ENCODE measurements at regions not wholly inside any gene's neighbourhood (a gene's known extent, or its start where the extent isn't known, plus 50 kb on each side); places are given as distances from the start of the nearest gene placed in this dataset.

GRCh38 chr4:58658701-58659100 lies 1548.5 kb upstream of the IGFBP7 start:
- DNase-seq (ENCODE audit: low read depth): no peak
- no peak for TF ChIP-seq CTCF (IDR thresholded peaks at IDR 0.05; ENCODE audit: control insufficient read depth, extremely low read depth, insufficient read depth)
- no peak overlapping the region for H3K4me3 ChIP-seq (ENCODE audit: low read depth, low read length)

GRCh38 chr4:58653251-58653650 lies 1543.1 kb upstream of the IGFBP7 start:
- no peak overlapping the region for H3K4me3 ChIP-seq (ENCODE audit: low read depth, low read length)
- no peak for DNase-seq (ENCODE audit: low read depth)
- TF ChIP-seq CTCF (IDR thresholded peaks at IDR 0.05; ENCODE audit: control insufficient read depth, extremely low read depth, insufficient read depth): no peak

GRCh38 chr4:58649226-58649625 lies 1539.0 kb upstream of the IGFBP7 start:
- no peak for DNase-seq (ENCODE audit: low read depth)
- no peak for TF ChIP-seq CTCF (IDR thresholded peaks at IDR 0.05; ENCODE audit: control insufficient read depth, extremely low read depth, insufficient read depth)
- H3K4me3 ChIP-seq (ENCODE audit: low read depth, low read length): no peak overlapping the region

- DNase-seq (ENCODE audit: low read depth): no peak
- TF ChIP-seq CTCF (IDR thresholded peaks at IDR 0.05; ENCODE audit: control insufficient read depth, extremely low read depth, insufficient read depth): no peak
These were observed 1535.9 kb upstream of the IGFBP7 start for GRCh38 chr4:58646126-58646525.

GRCh38 chr4:58644549-58644948 lies 1534.4 kb upstream of the IGFBP7 start:
- TF ChIP-seq CTCF (IDR thresholded peaks at IDR 0.05; ENCODE audit: control insufficient read depth, extremely low read depth, insufficient read depth): no peak
- DNase-seq (ENCODE audit: low read depth): no peak
- H3K4me3 ChIP-seq (ENCODE audit: low read depth, low read length): no peak overlapping the region

More at GRCh38 chr4:58646126-58646525, 1535.9 kb upstream of the IGFBP7 start:
- H3K4me3 ChIP-seq (ENCODE audit: low read depth, low read length): no peak overlapping the region

- H3K4me3 ChIP-seq (ENCODE audit: low read depth, low read length): no peak overlapping the region
- TF ChIP-seq CTCF (IDR thresholded peaks at IDR 0.05; ENCODE audit: control insufficient read depth, extremely low read depth, insufficient read depth): no peak
- no peak for DNase-seq (ENCODE audit: low read depth)
These were observed 1526.2 kb upstream of the IGFBP7 start for GRCh38 chr4:58636381-58636780.

GRCh38 chr4:58617226-58617625 lies 1507.0 kb upstream of the IGFBP7 start:
- no peak for TF ChIP-seq CTCF (IDR thresholded peaks at IDR 0.05; ENCODE audit: control insufficient read depth, extremely low read depth, insufficient read depth)
- DNase-seq (ENCODE audit: low read depth): no peak
- H3K4me3 ChIP-seq (ENCODE audit: low read depth, low read length): no peak overlapping the region

Data from LNCaP clone FGC (cell line).